ENCODE measurements at regions not wholly inside any gene's neighbourhood (a gene's known extent, or its start where the extent isn't known, plus 50 kb on each side); places are given as distances from the start of the nearest gene placed in this dataset.
"Not testable (repeated sequence)": the region's sequence is repeated elsewhere in the genome, so short reads cannot be mapped to it uniquely, and the experiment has no call there.

- no peak for DNase-seq (ENCODE audit: low spot score)
- in situ Hi-C loops (cut with HindIII; ENCODE audit: low sequenced_read_pairs): no loop called here
Observed at GRCh38 chr2:59195851-59196250, 954.7 kb upstream of the FANCL start.

- in situ Hi-C loops (cut with HindIII; ENCODE audit: low sequenced_read_pairs): no loop called here
- DNase-seq (ENCODE audit: low spot score): no peak
Observed at GRCh38 chr2:59191781-59192180, 950.7 kb upstream of the FANCL start.

GRCh38 chr2:59190518-59190917 lies 949.4 kb upstream of the FANCL start:
- DNase-seq (ENCODE audit: low spot score): no peak
- in situ Hi-C loops (cut with HindIII; ENCODE audit: low sequenced_read_pairs): no loop called here

- in situ Hi-C loops (cut with HindIII; ENCODE audit: low sequenced_read_pairs): no loop called here
- no peak for DNase-seq (ENCODE audit: low spot score)
Observed at GRCh38 chr2:59184276-59185020, 943.3 kb upstream of the FANCL start.

- no peak for DNase-seq (ENCODE audit: low spot score)
- in situ Hi-C loops (cut with HindIII; ENCODE audit: low sequenced_read_pairs): no loop called here
Observed at GRCh38 chr2:59183070-59183469, 941.9 kb upstream of the FANCL start.

GRCh38 chr2:59182249-59182648 lies 941.1 kb upstream of the FANCL start:
- in situ Hi-C loops (cut with HindIII; ENCODE audit: low sequenced_read_pairs): no loop called here
- peak; percentile 3 for DNase-seq (ENCODE audit: low spot score)

GRCh38 chr2:59181347-59181746 lies 940.2 kb upstream of the FANCL start:
- no peak for DNase-seq (ENCODE audit: low spot score)
- in situ Hi-C loops (cut with HindIII; ENCODE audit: low sequenced_read_pairs): no loop called here

GRCh38 chr2:59180621-59181020 lies 939.5 kb upstream of the FANCL start:
- DNase-seq (ENCODE audit: low spot score): no peak
- in situ Hi-C loops (cut with HindIII; ENCODE audit: low sequenced_read_pairs): no loop called here

- in situ Hi-C loops (cut with HindIII; ENCODE audit: low sequenced_read_pairs): no loop called here
- no peak for DNase-seq (ENCODE audit: low spot score)
Observed at GRCh38 chr2:59180111-59180510, 939.0 kb upstream of the FANCL start.

GRCh38 chr2:59177748-59178147 lies 936.6 kb upstream of the FANCL start:
- DNase-seq (ENCODE audit: low spot score): no peak
- in situ Hi-C loops (cut with HindIII; ENCODE audit: low sequenced_read_pairs): no loop called here

- in situ Hi-C loops (cut with HindIII; ENCODE audit: low sequenced_read_pairs): no loop called here
- DNase-seq (ENCODE audit: low spot score): no peak
Observed at GRCh38 chr2:59176737-59177136, 935.6 kb upstream of the FANCL start.

GRCh38 chr2:59174536-59175243 lies 933.6 kb upstream of the FANCL start:
- in situ Hi-C loops (cut with HindIII; ENCODE audit: low sequenced_read_pairs): no loop called here
- DNase-seq (ENCODE audit: low spot score): no peak

GRCh38 chr2:59173325-59173724 lies 932.2 kb upstream of the FANCL start:
- in situ Hi-C loops (cut with HindIII; ENCODE audit: low sequenced_read_pairs): no loop called here
- no peak for DNase-seq (ENCODE audit: low spot score)

- in situ Hi-C loops (cut with HindIII; ENCODE audit: low sequenced_read_pairs): no loop called here
- DNase-seq (ENCODE audit: low spot score): no peak
Observed at GRCh38 chr2:59171019-59171418, 929.9 kb upstream of the FANCL start.

- no peak for DNase-seq (ENCODE audit: low spot score)
- in situ Hi-C loops (cut with HindIII; ENCODE audit: low sequenced_read_pairs): no loop called here
Observed at GRCh38 chr2:59168766-59169165, 927.6 kb upstream of the FANCL start.

- DNase-seq (ENCODE audit: low spot score): no peak
Observed at GRCh38 chr2:59167514-59167913, 926.4 kb upstream of the FANCL start.

GRCh38 chr2:59157908-59158307 lies 916.8 kb upstream of the FANCL start:
- in situ Hi-C loops (cut with HindIII; ENCODE audit: low sequenced_read_pairs); DNase-seq (ENCODE audit: low spot score): not testable (repeated sequence)

More at GRCh38 chr2:59167514-59167913, 926.4 kb upstream of the FANCL start:
- in situ Hi-C loops (cut with HindIII; ENCODE audit: low sequenced_read_pairs): no loop called here

GRCh38 chr2:59151805-59152204 lies 910.7 kb upstream of the FANCL start:
- DNase-seq (ENCODE audit: low spot score): no peak
- in situ Hi-C loops (cut with HindIII; ENCODE audit: low sequenced_read_pairs): no loop called here

- in situ Hi-C loops (cut with HindIII; ENCODE audit: low sequenced_read_pairs): no loop called here
Observed at GRCh38 chr2:59150217-59150849, 909.2 kb upstream of the FANCL start.

GRCh38 chr2:59149271-59149670 lies 908.1 kb upstream of the FANCL start:
- no peak for DNase-seq (ENCODE audit: low spot score)
- in situ Hi-C loops (cut with HindIII; ENCODE audit: low sequenced_read_pairs): no loop called here

More at GRCh38 chr2:59150217-59150849, 909.2 kb upstream of the FANCL start:
- DNase-seq (ENCODE audit: low spot score): no peak
